Esophagus squamous epithelium (tissue), 4 donors: ENCODE measurements at regions not wholly inside any gene's neighbourhood (a gene's known extent, or its start where the extent isn't known, plus 50 kb on each side); places are given as distances from the start of the nearest gene placed in this dataset.

Experiments
- POLR2A ChIP-seq, 4 donors: fragments of 450-650 bp; IDR thresholded peaks; one replicate each; pipeline ENCODE4 v1.6.1; 2017; ENCODE audit warnings: antibody characterized with exemption in 4 of 4, mild to moderate bottlenecking in 4 of 4, moderate library complexity in 3 of 4
- TF ChIP-seq, protein P1 (sequence below), 6 experiments: fragments of 450-650 bp in 4 of 6; fragments of 200-600 bp in 2 of 6; sonication (generic) in 2 of 6; IDR thresholded peaks; one replicate each; pipeline ENCODE4 v1.5.1; 2016 to 2019; ENCODE audit warnings: antibody characterized with exemption in 6 of 6, mild to moderate bottlenecking in 4 of 6, moderate library complexity in 4 of 6

- TF ChIP-seq, protein P1, sequence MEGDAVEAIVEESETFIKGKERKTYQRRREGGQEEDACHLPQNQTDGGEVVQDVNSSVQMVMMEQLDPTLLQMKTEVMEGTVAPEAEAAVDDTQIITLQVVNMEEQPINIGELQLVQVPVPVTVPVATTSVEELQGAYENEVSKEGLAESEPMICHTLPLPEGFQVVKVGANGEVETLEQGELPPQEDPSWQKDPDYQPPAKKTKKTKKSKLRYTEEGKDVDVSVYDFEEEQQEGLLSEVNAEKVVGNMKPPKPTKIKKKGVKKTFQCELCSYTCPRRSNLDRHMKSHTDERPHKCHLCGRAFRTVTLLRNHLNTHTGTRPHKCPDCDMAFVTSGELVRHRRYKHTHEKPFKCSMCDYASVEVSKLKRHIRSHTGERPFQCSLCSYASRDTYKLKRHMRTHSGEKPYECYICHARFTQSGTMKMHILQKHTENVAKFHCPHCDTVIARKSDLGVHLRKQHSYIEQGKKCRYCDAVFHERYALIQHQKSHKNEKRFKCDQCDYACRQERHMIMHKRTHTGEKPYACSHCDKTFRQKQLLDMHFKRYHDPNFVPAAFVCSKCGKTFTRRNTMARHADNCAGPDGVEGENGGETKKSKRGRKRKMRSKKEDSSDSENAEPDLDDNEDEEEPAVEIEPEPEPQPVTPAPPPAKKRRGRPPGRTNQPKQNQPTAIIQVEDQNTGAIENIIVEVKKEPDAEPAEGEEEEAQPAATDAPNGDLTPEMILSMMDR (IDR thresholded peaks at IDR 0.05) = no peak
- no peak for TF ChIP-seq POLR2A (IDR thresholded peaks at IDR 0.05)
These were observed 516.0 kb downstream of the OTOL1 start for GRCh38 chr3:162012633-162013032.
